Left kidney (tissue), 1 donor: ENCODE measurements at regions not wholly inside any gene's neighbourhood (a gene's known extent, or its start where the extent isn't known, plus 50 kb on each side); places are given as distances from the start of the nearest gene placed in this dataset.
"Not testable (repeated sequence)": the region's sequence is repeated elsewhere in the genome, so short reads cannot be mapped to it uniquely, and the experiment has no call there.

Source experiments
- DNase-seq: peaks from one replicate; pipeline ENCODE4 v3.0.0-alpha.2; 2013

DNA sequence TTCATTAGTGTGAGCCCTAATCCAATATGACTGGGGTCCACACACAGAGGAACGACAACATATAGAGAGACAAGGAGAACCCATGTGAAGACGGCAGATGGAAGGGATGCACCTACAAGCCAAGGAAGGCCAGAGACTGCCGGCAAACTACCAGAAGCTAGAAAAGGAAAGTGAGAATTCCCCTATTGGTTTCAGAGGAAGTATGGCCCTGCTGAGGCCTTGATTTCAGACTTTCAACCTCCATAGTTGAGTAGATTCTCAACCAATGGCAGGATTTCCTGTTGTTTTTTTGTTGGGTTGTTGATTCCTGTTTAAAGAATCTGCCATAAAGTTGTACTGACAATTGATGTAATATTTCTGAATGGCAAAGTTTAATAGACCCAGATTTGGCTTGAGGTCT lies 241.5 kb downstream of the SATB2 start:
- no peak for DNase-seq

DNA sequence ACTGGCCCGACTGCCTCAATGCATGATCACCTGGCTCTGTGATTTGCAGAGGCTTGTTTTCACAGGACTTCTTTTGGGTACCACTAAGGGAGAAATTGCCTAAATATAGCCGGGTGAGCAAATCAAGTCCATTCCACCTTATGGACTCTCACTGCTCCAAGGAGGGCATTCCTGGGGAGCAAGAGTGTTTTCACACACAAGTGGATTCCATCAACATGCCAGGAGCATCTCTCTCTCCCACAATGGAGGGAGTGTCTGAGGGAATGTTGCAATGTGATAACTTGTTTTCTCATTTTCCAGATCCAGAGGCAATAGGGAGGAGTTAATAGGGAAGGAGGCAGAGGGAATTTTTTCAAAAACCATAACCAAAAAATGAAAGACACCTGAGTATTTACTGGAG lies 250.7 kb downstream of the SATB2 start:
- DNase-seq, result no peak

DNA sequence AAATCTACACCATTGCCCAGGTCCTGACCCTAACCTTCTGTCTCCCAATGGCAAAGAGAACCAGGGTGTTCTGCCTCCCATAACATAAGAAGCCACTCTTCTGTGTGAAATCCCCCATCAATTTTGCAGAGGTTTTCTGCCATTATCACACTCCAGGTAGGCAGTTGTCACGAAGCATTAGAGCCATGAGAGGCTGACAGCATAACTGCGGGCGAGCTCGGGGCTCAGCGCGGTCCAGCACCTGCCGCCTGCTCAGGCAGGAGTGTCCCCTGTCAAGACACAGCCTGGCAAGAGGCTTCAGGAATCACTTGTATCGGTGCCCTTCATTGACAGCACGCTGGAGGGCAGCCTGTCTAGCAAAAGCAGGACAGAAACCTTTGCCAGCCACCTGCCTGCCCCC lies 251.2 kb downstream of the SATB2 start:
- no peak for DNase-seq

DNA sequence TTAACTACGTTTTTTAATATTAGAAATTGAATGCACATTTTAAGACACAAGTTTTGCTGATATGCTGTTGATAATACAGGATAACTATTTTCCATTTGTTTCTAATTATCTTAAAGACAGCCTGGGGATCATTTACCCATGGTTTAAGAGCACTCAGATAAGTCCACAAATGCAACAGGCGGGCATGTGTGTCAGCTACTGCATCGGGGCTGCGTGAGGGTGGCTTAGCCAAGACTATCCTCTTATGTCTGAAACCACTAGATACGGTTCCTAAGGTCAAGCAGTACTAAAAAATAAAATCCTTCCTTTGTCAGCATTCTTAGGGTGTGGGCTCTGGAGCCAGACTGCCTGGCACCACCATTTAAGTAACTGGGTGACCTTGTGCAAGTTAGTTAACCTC lies 254.8 kb downstream of the SATB2 start:
- no peak for DNase-seq

- DNase-seq, result no peak
These were observed 256.2 kb downstream of the SATB2 start for GRCh38 chr2:199201539-199201938.

GRCh38 chr2:199199797-199200196 lies 257.9 kb downstream of the SATB2 start:
- DNase-seq, result no peak

DNA sequence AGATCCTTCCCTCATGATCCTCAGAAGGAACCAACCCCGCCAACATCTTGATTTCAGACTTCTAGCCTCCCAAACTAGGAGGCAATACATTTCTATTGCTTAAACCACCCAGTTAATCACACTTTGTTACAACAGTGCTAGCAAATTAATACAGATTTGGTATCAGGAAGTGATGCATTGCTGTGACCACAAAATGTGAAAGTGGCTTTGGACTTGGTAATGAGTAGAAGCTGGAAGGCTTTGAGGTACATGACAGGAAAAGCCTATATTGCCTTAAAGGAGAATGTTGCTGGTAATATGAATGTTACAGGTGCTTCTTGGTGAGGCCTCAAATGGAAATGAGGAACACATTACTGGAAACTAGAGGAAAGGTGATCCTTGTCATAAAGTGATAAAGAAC lies 260.3 kb downstream of the SATB2 start:
- no peak for DNase-seq

DNA sequence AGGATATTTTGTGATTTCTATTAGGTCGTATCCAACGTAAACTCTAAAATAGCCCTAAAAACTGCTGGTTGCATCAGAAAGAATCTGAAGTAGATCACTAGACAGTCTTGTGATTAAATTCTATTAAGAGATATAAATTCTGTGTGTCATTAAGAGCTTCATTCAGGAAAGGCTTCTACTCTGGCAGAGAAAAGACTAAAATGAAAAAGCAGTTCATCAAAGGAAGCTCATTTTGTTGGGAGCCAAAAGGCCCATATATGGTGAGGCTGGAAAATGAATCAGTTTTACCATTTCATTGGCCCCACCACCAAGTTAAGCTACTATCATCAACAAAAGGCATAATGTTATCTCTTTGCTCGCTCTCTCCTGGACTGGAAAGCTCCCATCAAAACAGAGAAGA lies 261.1 kb downstream of the SATB2 start:
- no peak for DNase-seq

DNA sequence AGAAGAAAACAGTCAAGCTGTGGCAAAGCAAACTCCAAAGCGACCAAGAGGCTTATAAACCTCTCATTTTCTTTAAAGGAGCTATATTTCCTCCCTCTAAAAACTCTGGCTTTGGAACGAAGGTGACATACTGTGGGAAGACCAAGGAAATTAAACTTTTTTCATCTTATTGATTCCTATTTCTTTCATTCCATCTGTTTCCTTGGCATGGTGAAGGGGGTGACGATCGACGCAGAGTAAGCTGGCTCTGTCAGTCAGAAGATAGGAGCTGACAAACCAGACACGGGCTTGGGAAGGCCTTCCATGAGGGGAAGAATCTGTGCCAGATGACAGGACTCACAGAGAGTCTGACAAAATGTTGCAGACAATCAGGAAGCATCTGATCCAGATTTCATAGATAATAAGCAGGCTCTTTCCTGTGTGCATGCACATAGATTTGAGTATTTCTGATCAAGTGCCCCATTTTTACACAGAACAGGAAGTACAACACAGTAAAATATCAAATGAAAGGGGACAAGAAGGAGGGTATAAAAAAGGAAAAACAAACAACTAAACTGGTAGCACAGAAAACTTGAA lies 261.7 kb downstream of the SATB2 start:
- DNase-seq, result no peak

DNA sequence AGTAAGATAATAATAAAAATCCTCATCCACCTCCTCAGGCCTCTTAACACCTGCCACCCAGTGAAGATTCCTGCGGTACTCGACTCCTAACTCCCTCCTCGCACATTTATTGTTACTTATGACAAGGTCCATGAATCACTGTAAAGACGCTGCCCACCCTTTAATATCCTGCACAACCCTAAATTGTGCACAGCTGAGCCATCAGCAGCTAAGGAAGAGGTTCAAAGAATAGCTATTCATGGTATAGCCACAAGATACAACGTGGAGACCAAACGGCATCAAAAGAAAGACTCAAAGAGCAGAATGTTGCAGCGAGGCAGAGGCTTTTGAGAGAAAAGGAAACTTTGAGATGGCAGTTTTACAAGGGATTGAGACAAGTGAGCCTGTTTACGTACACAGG lies 266.3 kb downstream of the SATB2 start:
- no peak for DNase-seq

- DNase-seq, result no peak
These were observed 268.5 kb downstream of the SATB2 start for GRCh38 chr2:199189229-199189628.

DNA sequence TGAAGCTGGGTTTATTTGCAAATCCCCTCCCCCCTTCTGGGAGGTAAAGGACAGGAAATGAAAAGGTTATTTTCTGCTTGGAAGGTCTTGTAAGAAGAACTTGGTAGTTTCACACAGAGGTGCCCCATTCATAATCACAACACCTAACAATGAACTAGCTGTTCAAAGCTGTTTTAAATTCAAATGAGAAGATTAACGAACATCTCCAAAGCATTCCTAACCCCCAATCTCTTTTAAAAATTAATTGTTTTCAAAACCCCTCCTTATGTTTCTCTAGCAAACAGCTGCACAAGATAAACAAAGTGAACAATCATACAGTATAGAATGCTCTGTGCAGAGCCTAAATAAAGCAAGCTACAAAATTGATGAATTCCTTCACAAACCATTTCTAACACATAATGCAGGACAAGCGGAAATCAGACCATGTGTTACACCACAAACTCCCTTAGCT lies 271.4 kb downstream of the SATB2 start:
- no peak for DNase-seq

DNA sequence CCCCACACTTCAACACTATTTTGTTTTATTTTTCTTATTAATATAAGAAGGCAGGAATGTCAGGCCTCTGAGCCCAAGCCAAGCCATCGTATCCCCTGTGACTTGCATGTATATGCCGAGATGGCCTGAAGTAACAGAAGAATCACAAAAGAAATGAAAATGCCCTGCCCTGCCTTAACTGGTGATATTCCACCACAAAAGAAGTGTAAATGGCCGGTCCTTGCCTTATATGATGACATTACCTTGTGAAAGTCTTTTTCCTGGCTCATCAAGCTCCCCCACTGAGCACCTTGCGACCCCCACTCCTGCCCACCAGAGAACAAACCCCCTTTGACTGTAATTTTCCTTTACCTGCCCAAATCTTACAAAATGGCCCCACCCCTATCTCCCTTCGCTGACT lies 272.6 kb downstream of the SATB2 start:
- DNase-seq, result not testable (repeated sequence)

DNA sequence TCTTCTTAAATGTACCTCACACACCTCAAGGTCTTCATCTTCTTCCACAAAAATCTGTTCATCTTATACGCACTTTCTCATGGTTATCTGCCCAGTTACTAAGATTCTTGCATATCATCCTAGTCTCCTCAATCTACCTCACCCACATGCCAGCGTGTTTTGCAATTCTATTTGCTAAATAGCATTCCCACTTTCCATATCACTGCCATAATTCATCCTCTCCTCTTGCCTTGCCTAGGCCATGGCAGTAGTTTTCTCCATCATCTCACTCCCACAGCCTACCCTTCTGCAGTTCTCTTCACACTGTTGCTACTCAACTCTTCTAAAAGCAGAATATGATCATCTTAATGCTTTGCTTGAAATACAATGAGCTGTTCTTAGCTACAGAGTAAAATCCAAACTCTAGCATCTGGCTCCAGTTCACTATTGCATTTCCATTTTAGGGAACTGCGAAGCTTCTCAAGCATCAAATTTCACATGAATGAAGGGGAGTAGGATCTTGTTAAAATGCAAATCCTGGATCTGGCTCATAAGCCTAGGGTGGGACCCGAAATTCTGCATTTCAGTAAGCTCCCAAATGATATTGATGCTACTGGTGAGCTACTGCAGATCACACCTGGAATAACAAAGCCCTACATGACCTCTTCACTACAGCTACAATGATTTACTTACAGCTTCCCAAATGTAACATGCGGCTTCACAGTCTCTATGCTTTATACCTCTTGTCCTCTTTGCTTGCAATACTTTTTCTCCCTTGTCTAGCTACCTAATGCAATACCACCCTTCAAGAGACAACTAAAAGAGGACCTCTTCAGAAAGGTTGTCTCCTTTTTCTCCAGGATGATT lies 293.9 kb downstream of the SATB2 start:
- no peak for DNase-seq

- no peak for DNase-seq
These were observed 296.9 kb downstream of the SATB2 start for GRCh38 chr2:199160677-199161465.

- no peak for DNase-seq
These were observed 297.7 kb downstream of the SATB2 start for GRCh38 chr2:199160081-199160480.

- no peak for DNase-seq
These were observed 309.5 kb downstream of the SATB2 start for GRCh38 chr2:199148076-199148845.

DNA sequence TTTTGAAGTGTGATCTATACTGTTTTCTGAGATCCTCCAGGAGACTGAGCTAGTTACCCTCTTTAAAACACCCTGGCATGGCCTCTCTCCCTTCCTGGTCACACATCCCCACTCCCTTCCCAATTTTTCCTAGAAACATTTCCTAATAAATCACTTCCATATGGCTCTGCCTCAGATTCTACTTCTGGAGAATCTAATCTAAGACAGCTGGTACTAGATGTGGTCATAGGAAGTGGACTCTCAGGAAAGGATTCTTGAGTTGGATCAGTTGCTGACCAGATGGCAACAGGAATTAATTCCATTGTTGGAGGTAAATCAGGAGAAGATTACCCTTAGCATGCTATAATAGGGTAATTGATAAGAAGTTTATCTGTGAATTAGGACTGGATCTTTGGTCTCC lies 310.5 kb downstream of the SATB2 start:
- DNase-seq, result no peak

DNA sequence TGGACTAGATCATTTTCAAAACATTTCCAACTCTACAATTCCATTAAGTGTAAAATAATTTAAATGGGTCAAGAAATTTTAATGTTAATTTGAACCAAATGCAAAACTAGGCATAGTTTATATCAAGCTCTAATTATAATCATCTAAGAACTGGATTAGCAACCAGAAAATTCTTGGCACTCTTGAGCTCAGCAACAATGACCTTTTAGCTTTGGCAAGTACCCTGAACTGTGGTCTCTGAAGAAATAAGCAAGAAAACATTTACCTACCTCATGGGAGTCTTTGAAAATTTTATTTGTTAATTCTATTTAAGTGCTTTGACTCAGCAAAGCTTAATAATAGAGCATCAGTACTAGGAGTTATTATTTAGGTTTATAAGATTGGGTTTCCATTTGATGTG lies 313.2 kb downstream of the SATB2 start:
- no peak for DNase-seq

DNA sequence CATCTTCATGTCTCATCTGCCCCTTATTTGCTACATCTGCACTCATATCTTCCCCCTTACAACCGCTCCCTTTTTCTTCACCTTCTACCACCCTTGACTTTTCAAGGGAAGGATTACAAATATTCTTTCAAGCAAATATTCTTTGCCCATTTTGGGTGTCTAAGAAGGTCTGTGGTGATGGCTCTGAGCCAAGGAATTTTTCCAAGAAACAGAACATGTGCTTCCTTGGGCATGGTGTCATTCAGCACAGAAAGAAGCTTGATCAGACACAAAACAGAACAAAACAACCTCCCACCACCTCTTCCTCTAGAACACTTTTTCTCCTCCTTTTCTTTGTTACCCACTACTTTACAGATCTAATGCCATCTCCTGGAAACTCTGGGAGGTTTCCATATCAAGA lies 313.7 kb downstream of the SATB2 start:
- DNase-seq, result no peak

DNA sequence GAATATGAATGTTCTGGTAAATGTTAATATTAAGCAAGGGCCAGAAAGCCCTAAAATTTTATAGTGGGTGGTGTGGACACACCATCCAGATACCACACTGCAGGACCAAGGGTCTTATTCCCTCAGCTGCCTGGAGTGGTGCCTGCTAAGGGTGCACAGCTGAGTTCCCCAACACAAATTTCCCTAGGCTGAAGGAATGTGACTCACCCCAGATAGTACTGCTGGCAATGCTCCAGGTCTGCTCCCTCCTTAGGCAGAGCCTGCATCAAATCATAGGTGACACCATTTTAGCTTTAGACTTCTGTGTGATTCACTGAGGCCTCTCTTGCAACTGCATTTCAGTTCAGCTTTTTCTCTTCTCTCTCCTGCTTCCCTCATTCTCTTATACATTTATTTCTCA lies 321.1 kb downstream of the SATB2 start:
- no peak for DNase-seq

DNA sequence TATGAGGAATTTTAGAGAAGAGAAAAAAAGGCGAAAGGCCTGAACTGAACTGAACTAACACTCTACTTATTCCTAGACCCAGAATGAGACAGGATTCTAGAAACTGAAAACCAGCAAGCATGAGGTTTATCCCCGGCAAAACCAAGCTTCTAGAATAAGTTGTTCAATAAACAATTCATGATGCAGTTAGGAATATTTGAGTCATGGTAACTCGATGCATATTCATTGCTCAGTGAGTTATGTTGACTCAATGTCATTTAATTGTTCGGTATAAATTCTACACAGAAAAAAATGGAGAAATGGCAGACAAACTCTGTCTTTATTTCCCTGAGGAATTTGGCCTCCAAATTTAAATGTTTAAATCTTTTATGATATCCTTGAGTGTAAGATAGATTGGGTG lies 321.5 kb downstream of the SATB2 start:
- DNase-seq, result no peak
